T-helper 2 cell treated with Interferon-gamma antibody and Interleukin-4, amounts not matched to agents 5 μg/mL and 100 μg/mL, for 36 hours (primary cell): ENCODE measurements at regions not wholly inside any gene's neighbourhood (a gene's known extent, or its start where the extent isn't known, plus 50 kb on each side); places are given as distances from the start of the nearest gene placed in this dataset.

Experiments
- DNase-seq: peaks from one replicate; pipeline ENCODE4 v3.0.0; 2021; ENCODE audit warnings: low spot score
- H3K27ac Mint-ChIP-seq: one replicate; pipeline ENCODE4 v1.8.0; 2021; ENCODE audit warnings: mild to moderate bottlenecking, mixed read lengths
- H3K27me3 Mint-ChIP-seq: one replicate; pipeline ENCODE4 v1.8.0; 2021; ENCODE audit warnings: low read depth, mixed read lengths
- H3K36me3 Mint-ChIP-seq: one replicate; pipeline ENCODE4 v1.8.0; 2021; ENCODE audit warnings: low read depth, mixed read lengths
- H3K4me1 Mint-ChIP-seq: one replicate; pipeline ENCODE4 v1.8.0; 2021; ENCODE audit warnings: low read depth, mixed read lengths
- H3K4me3 Mint-ChIP-seq: one replicate; pipeline ENCODE4 v1.8.0; 2022; ENCODE audit warnings: mild to moderate bottlenecking, moderate library complexity, mixed read lengths
- H3K9me3 Mint-ChIP-seq: one replicate; pipeline ENCODE4 v1.8.0; 2021; ENCODE audit warnings: mixed read lengths

DNA sequence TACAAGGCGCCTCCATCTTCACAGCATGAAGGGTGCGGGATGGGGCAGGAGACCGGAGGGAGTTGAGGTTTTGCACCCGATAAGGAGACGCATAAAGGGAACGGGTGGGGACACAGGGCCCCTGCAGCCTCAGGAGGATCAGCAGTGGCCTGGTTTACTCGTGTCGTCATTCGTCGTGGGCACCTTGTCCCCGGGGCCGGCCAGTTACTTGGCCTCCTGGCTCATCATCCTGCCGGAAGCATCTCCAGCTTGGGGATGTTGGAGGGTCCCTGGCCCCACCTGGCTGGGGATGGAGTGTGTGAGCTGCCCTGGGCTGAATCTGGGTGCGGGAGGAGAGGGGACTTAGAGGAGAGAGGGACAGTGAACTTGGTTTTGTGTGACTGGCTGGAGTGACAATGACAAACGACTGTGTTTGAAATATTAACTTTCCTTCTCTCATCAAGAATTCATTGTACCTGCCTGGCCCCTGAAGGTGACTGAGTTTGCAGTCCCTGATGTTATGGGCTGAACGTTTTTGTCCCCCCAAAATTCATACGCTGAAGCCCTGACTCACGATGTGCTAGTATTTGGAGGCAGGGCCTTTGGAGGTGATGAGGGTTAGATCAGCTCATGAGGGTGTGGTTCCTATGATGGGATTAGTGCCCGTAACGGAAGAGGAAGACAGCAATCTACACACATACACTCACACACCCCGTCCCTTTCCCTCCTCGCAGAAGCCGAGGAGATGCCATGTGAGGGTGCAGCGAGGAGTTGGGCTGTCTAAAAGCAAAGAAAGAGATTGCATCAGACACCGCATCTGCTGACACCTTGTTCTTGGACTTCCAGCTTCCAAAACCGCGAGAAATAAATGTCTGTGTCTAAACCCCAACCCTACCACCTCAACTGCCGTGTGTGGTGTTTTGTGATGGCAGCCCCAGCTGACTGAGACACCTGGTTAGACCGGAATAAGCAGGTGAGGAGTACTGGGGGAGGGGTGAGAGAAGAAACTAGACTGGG, 65.0 kb upstream of the MAP3K4 start:
- no peak for DNase-seq
- peaks cover 23% of the 10 kb centered on the region for H3K27me3 Mint-ChIP-seq
- H3K27ac Mint-ChIP-seq = no peak overlapping the region
- H3K4me3 Mint-ChIP-seq = no peak overlapping the region
- H3K9me3 Mint-ChIP-seq = no peaks in the 10 kb centered on the region
- H3K4me1 Mint-ChIP-seq = no peaks in the 10 kb centered on the region
- no peaks in the 10 kb centered on the region for H3K36me3 Mint-ChIP-seq

- H3K9me3 Mint-ChIP-seq = no peaks in the 10 kb centered on the region
- H3K27ac Mint-ChIP-seq = no peak overlapping the region
- no peaks in the 10 kb centered on the region for H3K4me1 Mint-ChIP-seq
- H3K4me3 Mint-ChIP-seq = no peak overlapping the region
- no peaks in the 10 kb centered on the region for H3K36me3 Mint-ChIP-seq
- peaks cover 28% of the 10 kb centered on the region for H3K27me3 Mint-ChIP-seq
- DNase-seq = no peak
Measured at GRCh38 chr6:160927416-160927815, 64.2 kb upstream of the MAP3K4 start.

- no peak for DNase-seq
- H3K4me1 Mint-ChIP-seq = no peaks in the 10 kb centered on the region
- H3K4me3 Mint-ChIP-seq = no peak overlapping the region
- H3K9me3 Mint-ChIP-seq = no peaks in the 10 kb centered on the region
- H3K36me3 Mint-ChIP-seq = no peaks in the 10 kb centered on the region
- no peak overlapping the region for H3K27ac Mint-ChIP-seq
- peaks cover 26% of the 10 kb centered on the region for H3K27me3 Mint-ChIP-seq
Measured at GRCh38 chr6:160929361-160929760, 62.2 kb upstream of the MAP3K4 start.

GRCh38 chr6:160929831-160930230, 61.7 kb upstream of the MAP3K4 start:
- no peak for DNase-seq
- Mint-ChIP-seq H3K27ac (no peak overlapping the region), H3K4me1 (no peaks in the 10 kb centered on the region), H3K36me3 (no peaks in the 10 kb centered on the region), H3K9me3 (no peaks in the 10 kb centered on the region), H3K27me3 (peaks cover 26% of the 10 kb centered on the region), H3K4me3 (no peak overlapping the region)

GRCh38 chr6:160930547-160931377, 60.8 kb upstream of the MAP3K4 start:
- Mint-ChIP-seq H3K4me1 (no peaks in the 10 kb centered on the region), H3K27ac (no peak overlapping the region)
- DNase-seq = peak; percentile 32

DNA sequence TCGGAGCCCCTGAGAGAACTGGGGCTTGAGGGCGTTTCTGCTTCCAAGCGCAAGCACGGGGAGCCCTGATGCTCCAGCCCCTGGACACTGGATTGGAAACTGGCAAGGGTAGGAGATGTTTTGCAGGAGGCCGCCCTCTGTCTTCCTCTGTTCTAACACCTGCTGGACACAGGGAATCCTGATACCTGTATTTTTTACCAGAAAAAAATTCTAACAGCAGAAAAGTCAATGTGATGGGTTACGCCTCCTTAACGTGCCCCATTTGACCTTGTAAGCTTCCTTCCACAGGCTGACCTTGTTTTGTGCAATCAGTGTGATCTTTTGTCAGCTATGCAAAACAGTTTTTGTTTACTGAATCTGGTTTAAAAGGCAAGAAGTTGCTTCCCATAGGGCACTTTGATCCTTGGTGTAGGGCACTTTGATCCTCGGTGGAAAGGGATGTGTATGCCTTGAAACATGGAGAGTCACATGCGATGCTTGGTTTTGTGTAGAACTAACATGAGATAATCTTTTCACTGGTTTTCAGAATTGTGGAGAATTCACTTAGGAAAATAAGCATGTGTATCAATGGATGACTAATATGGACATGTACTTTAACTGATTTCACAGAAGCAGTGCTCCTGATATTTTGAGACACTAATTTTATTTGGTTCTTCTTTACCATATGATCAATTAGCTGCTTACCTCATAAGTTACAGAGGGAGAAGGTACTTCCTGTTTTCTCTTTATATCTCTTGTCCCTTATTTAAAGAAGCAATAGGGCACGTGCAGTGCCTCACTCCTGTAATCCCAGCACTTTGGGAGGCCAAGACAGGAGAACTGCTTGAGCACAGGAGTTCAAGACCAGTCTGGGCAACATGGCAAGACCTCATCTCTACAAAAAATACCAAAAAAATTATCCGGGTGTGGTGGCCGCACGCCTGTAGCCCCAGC, 59.9 kb upstream of the MAP3K4 start:
- Mint-ChIP-seq H3K27me3 (peaks cover 33% of the 10 kb centered on the region), H3K36me3 (no peaks in the 10 kb centered on the region), H3K4me1 (no peaks in the 10 kb centered on the region), H3K4me3 (no peak overlapping the region), H3K9me3 (no peaks in the 10 kb centered on the region), H3K27ac (no peak overlapping the region)
- DNase-seq = no peak

More at GRCh38 chr6:160930547-160931377, 60.8 kb upstream of the MAP3K4 start:
- Mint-ChIP-seq H3K9me3 (no peaks in the 10 kb centered on the region), H3K4me3 (peak overlapping the region; percentile 35), H3K36me3 (no peaks in the 10 kb centered on the region), H3K27me3 (peaks cover 26% of the 10 kb centered on the region)

DNA sequence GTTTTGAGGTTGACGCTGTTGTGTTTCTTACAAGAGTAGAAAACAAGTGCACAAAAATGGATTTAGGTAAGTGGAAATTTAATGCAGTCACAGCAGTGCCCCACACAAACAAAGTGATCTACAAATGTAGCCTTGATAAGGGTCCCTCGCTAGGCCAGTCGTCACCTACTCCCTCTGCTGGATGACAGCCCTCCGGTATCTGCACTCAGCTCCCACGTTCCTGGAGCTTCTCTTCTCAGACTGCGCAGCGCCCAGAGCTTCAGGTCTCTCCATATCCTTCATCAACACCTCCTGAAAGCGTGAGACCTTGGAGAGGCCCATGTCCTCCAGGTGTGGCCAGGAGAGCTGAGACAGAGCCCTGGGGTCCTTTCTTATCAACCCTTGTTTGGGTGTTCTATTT, 58.3 kb upstream of the MAP3K4 start:
- Mint-ChIP-seq H3K27ac (no peak overlapping the region), H3K27me3 (peaks cover 41% of the 10 kb centered on the region), H3K4me1 (no peaks in the 10 kb centered on the region), H3K4me3 (no peak overlapping the region), H3K36me3 (no peaks in the 10 kb centered on the region), H3K9me3 (no peaks in the 10 kb centered on the region)
- no peak for DNase-seq

DNA sequence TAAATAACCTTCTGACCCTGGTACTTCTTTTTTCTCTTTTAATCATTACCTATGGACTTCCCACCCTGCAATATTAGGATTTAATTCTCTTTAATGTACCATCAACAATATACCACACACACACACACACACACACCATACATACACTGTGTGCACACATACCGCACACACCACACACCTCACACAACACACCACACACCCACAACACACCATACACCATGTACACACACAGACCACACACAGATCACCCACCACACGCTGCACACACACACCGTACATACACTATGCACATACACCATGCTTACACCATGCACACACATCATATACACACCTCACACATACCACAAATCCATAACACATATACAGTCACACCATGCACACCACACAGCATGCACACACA, 57.4 kb upstream of the MAP3K4 start:
- Mint-ChIP-seq H3K36me3 (no peaks in the 10 kb centered on the region), H3K4me3 (no peak overlapping the region), H3K9me3 (no peaks in the 10 kb centered on the region), H3K27me3 (peaks cover 40% of the 10 kb centered on the region), H3K4me1 (no peaks in the 10 kb centered on the region), H3K27ac (no peak overlapping the region)
- DNase-seq = no peak

GRCh38 chr6:160940197-160940596, 51.4 kb upstream of the MAP3K4 start:
- Mint-ChIP-seq H3K4me3 (no peak overlapping the region), H3K27ac (no peak overlapping the region), H3K9me3 (no peaks in the 10 kb centered on the region), H3K27me3 (peaks cover 21% of the 10 kb centered on the region), H3K36me3 (no peaks in the 10 kb centered on the region), H3K4me1 (no peaks in the 10 kb centered on the region)
- no peak for DNase-seq
